OCI-LY3 (cell line): ENCODE measurements at regions not wholly inside any gene's neighbourhood (a gene's known extent, or its start where the extent isn't known, plus 50 kb on each side); places are given as distances from the start of the nearest gene placed in this dataset.

ENCODE experiments used
- H2AFZ ChIP-seq: fragments of 200-600, 300-600 bp; shearing (Covaris generic); 2 replicates; pipeline ENCODE4 v1.6.0; 2014; ENCODE audit warnings: antibody characterized with exemption, low read depth, low read length
- H3K27ac ChIP-seq: fragments of 200-600, 300-600 bp; sonication (generic); 2 replicates; pipeline ENCODE4 v1.5.1; 2014; ENCODE audit warnings: mild to moderate bottlenecking, low read length, moderate library complexity, mixed read lengths
- H3K27me3 ChIP-seq: fragments of 200-600, 300-600 bp; sonication (generic); 2 replicates; pipeline ENCODE4 v1.6.1; 2014; ENCODE audit warnings: low read depth, low read length, mixed read lengths
- H3K36me3 ChIP-seq: fragments of 200-600, 300-600 bp; sonication (generic); replicated peaks from 2 replicates; pipeline ENCODE3; 2014; ENCODE audit warnings: low read depth, low read length, mixed read lengths
- H3K4me1 ChIP-seq: fragments of 300-600, 200-600 bp; sonication (generic); 2 replicates; pipeline ENCODE4 v1.6.1; 2014; ENCODE audit warnings: low read length, mixed read lengths
- H3K4me2 ChIP-seq: fragments of 200-600, 300-600 bp; sonication (generic); 2 replicates; pipeline ENCODE4 v1.6.1; 2014; ENCODE audit warnings: low read length, mixed read lengths
- H3K4me3 ChIP-seq: fragments of 300-600, 200-600 bp; sonication (generic); 2 replicates; pipeline ENCODE4 v1.5.1; 2014; ENCODE audit warnings: antibody characterized with exemption, mild to moderate bottlenecking, low read length, moderate library complexity
- H3K79me2 ChIP-seq: fragments of 300-600, 200-600 bp; shearing (Covaris generic); 2 replicates; pipeline ENCODE4 v1.6.1; 2014; ENCODE audit warnings: mild to moderate bottlenecking, low read length, mixed read lengths
- H3K9ac ChIP-seq: fragments of 300-600, 200-600 bp; shearing (Covaris generic); 2 replicates; pipeline ENCODE4 v1.6.0; 2014; ENCODE audit warnings: mild to moderate bottlenecking, low read length, moderate library complexity
- H3K9me3 ChIP-seq: fragments of 200-600, 300-600 bp; shearing (Covaris generic); 2 replicates; pipeline ENCODE4 v1.6.1; 2014; ENCODE audit warnings: low read length, mixed read lengths; ENCODE audit not compliant: insufficient read depth
- H4K20me1 ChIP-seq: fragments of 200-600, 300-600 bp; sonication (generic); 2 replicates; pipeline ENCODE4 v1.6.1; 2016; ENCODE audit warnings: low read length, mixed read lengths; ENCODE audit not compliant: insufficient read depth
- CTCF ChIP-seq: fragments of 200-600, 300-600 bp; sonication (generic); IDR thresholded peaks from 2 replicates; pipeline ENCODE4 v1.5.1; 2014; ENCODE audit warnings: antibody characterized with exemption, low read length, low read depth
- EZH2phosphoT487 ChIP-seq: fragments of 200-600 bp; shearing (Covaris generic); IDR thresholded peaks from 2 replicates; pipeline ENCODE4 v1.6.1; 2018; ENCODE audit warnings: antibody characterized with exemption, mixed run types, low read depth

DNA sequence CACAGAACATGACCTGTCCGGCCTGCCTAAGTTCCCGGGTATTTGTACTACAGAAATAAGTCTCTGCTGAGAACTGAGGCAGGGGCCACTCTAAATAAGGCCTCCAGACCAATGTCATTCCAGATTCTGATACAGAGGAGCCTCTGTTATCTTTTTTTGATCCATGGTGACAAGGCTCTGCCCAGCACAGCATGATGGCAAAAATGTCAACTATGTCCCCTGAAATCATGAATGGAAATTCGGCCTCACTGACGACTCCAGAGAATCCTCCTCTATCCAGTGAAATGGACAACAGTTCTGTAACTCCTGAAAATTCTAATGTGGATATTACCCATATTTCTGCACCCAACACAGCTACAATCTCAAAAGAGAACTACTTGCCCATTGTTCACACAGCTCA, 335.0 kb downstream of the DNAH5 start:
- TF ChIP-seq EZH2phosphoT487 = no peak
- no peak for TF ChIP-seq CTCF
- no peak overlapping the region for H3K9ac ChIP-seq
- no peak overlapping the region for H3K4me3 ChIP-seq
- H4K20me1 ChIP-seq = no peaks in the 10 kb centered on the region
- no peaks in the 10 kb centered on the region for H3K4me1 ChIP-seq
- no peak overlapping the region for H2AFZ ChIP-seq
- H3K9me3 ChIP-seq = no peaks in the 10 kb centered on the region
- H3K27ac ChIP-seq = no peak overlapping the region
- no peaks in the 10 kb centered on the region for H3K36me3 ChIP-seq
- no peaks in the 10 kb centered on the region for H3K27me3 ChIP-seq
- H3K79me2 ChIP-seq = no peaks in the 10 kb centered on the region
- H3K4me2 ChIP-seq = no peak overlapping the region

- H3K4me2 ChIP-seq = no peak overlapping the region
- TF ChIP-seq CTCF (no peak), EZH2phosphoT487 (no peak)
- H3K79me2 ChIP-seq = no peaks in the 10 kb centered on the region
Measured at GRCh38 chr5:13606051-13606450, 338.4 kb downstream of the DNAH5 start.

DNA sequence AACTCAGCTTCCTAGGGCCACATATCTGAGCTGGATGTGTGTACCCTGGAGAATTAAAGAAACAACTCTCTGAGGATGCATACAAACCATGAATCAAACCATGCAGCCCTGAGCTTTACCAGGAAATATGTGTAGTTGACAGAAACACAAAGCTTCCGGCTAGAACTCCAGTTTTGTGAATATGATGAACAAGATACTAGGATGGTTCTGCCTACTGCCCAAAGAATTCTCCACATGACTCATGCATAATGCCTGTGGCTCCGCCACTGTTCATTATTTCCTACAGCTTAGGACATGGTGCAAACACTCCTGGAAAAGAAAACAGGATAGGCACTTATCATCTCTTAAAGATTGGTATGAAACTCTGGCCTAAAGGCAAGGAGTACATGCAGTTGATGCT, 343.4 kb downstream of the DNAH5 start:
- Histone ChIP-seq H3K9ac (no peak overlapping the region), H3K4me3 (no peak overlapping the region), H3K79me2 (no peaks in the 10 kb centered on the region), H2AFZ (no peak overlapping the region), H3K9me3 (no peaks in the 10 kb centered on the region), H3K4me1 (no peaks in the 10 kb centered on the region), H3K4me2 (no peak overlapping the region), H3K27me3 (no peaks in the 10 kb centered on the region), H4K20me1 (no peaks in the 10 kb centered on the region), H3K36me3 (no peaks in the 10 kb centered on the region), H3K27ac (no peak overlapping the region)
- TF ChIP-seq CTCF (no peak), EZH2phosphoT487 (no peak)

More at GRCh38 chr5:13606051-13606450, 338.4 kb downstream of the DNAH5 start:
- H3K4me3 ChIP-seq = no peak overlapping the region
- H3K27ac ChIP-seq = no peak overlapping the region
- H2AFZ ChIP-seq = no peak overlapping the region
- no peaks in the 10 kb centered on the region for H3K36me3 ChIP-seq
- H3K9me3 ChIP-seq = no peaks in the 10 kb centered on the region
- no peaks in the 10 kb centered on the region for H3K27me3 ChIP-seq
- no peak overlapping the region for H3K9ac ChIP-seq
- H4K20me1 ChIP-seq = no peaks in the 10 kb centered on the region
- no peaks in the 10 kb centered on the region for H3K4me1 ChIP-seq

DNA sequence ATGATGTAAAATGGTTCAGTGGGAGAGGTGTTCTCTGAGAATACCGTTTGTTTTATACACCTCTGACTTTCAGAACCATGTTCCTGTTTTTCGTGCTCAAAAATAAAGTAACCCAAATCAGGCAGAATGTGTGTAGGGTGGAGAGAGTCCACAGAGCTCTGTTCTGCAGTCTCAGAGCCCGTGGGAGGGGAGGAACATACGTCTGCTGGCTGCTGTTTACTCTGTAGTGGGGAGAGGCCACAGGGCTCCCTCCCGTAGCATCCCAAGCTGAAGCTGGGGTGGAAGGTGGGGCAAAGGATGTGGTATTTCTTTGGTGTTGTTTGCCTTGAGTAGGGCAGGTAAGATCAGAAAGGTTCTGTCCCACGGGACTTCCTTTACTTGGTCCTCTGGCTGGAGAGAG, 348.5 kb downstream of the DNAH5 start:
- no peaks in the 10 kb centered on the region for H3K36me3 ChIP-seq
- no peaks in the 10 kb centered on the region for H3K9me3 ChIP-seq
- no peaks in the 10 kb centered on the region for H3K79me2 ChIP-seq
- H2AFZ ChIP-seq = no peak overlapping the region
- no peak overlapping the region for H3K27ac ChIP-seq
- H4K20me1 ChIP-seq = no peaks in the 10 kb centered on the region
- TF ChIP-seq EZH2phosphoT487 = no peak
- no peak for TF ChIP-seq CTCF
- no peak overlapping the region for H3K9ac ChIP-seq
- no peaks in the 10 kb centered on the region for H3K4me1 ChIP-seq
- no peak overlapping the region for H3K4me3 ChIP-seq
- H3K4me2 ChIP-seq = no peak overlapping the region
- no peaks in the 10 kb centered on the region for H3K27me3 ChIP-seq
